Spleen (tissue), 7 donors: ENCODE measurements at regions not wholly inside any gene's neighbourhood (a gene's known extent, or its start where the extent isn't known, plus 50 kb on each side); places are given as distances from the start of the nearest gene placed in this dataset.

Source experiments
- POLR2A ChIP-seq, 3 donors: fragments of 450-650 bp; IDR thresholded peaks; one replicate each; pipeline ENCODE4 v1.5.1; 2017; ENCODE audit warnings: antibody characterized with exemption in 3 of 3, mild to moderate bottlenecking in 1 of 3
- POLR2AphosphoS5 ChIP-seq, 3 donors: sonication (generic); formaldehyde crosslinking; IDR thresholded peaks; one replicate each; pipeline ENCODE4 v1.5.1; 2017; ENCODE audit warnings: antibody characterized with exemption in 3 of 3
- TF ChIP-seq, protein P1 (sequence below), 11 experiments: fragments of 200-600 bp in 7 of 11; fragments of 450-650 bp in 4 of 11; sonication (generic) in 4 of 11; IDR thresholded peaks in 8 of 11; conservative IDR thresholded peaks in 3 of 11; 1 replicate in 7 of 11; 2 replicates in 4 of 11; pipeline versions ENCODE4 v1.4.0 to v1.8.0; 2016 to 2021; ENCODE audit warnings: antibody characterized with exemption in 11 of 11, inconsistent platforms in 4 of 11, mild to moderate bottlenecking in 1 of 11
- donor health status: DM: no; HTN: no; CAD: no; lungs with moderate emphysema.
- donor health status: DM: no; HTN: no; CAD: no.
- donor health status: DM: no; HTN: no; CAD: no.

GRCh38 chr14:29486132-29486531 is 441.5 kb downstream of the PRKD1 start:
- TF ChIP-seq, protein P1, sequence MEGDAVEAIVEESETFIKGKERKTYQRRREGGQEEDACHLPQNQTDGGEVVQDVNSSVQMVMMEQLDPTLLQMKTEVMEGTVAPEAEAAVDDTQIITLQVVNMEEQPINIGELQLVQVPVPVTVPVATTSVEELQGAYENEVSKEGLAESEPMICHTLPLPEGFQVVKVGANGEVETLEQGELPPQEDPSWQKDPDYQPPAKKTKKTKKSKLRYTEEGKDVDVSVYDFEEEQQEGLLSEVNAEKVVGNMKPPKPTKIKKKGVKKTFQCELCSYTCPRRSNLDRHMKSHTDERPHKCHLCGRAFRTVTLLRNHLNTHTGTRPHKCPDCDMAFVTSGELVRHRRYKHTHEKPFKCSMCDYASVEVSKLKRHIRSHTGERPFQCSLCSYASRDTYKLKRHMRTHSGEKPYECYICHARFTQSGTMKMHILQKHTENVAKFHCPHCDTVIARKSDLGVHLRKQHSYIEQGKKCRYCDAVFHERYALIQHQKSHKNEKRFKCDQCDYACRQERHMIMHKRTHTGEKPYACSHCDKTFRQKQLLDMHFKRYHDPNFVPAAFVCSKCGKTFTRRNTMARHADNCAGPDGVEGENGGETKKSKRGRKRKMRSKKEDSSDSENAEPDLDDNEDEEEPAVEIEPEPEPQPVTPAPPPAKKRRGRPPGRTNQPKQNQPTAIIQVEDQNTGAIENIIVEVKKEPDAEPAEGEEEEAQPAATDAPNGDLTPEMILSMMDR (IDR thresholded peaks at IDR 0.05 in 8 of 11, conservative IDR thresholded peaks at IDR 0.05 in 3 of 11) = no peak
- TF ChIP-seq POLR2A (IDR thresholded peaks at IDR 0.05) (no peak), POLR2AphosphoS5 (IDR thresholded peaks at IDR 0.05) (no peak)
